C4-2B (cell line): ENCODE measurements at regions not wholly inside any gene's neighbourhood (a gene's known extent, or its start where the extent isn't known, plus 50 kb on each side); places are given as distances from the start of the nearest gene placed in this dataset.

Source experiments
- H3K27ac ChIP-seq: fragments of 450-650 bp; 2 replicates; pipeline ENCODE4 v1.5.1; 2017
- CTCF ChIP-seq: fragments of 450-650 bp; conservative IDR thresholded peaks from 2 replicates; pipeline ENCODE4 v1.5.1; 2017; ENCODE audit warnings: mild to moderate bottlenecking
- ZFX ChIP-seq: fragments of 450-650 bp; IDR thresholded peaks from 2 replicates; pipeline ENCODE4 v1.6.1; 2017

GRCh38 chr17:72212041-72212440 is 91.2 kb downstream of the SOX9 start:
- TF ChIP-seq ZFX (no peak), CTCF (no peak)

GRCh38 chr17:72215490-72215889 is 94.7 kb downstream of the SOX9 start:
- TF ChIP-seq ZFX (no peak), CTCF (no peak)
- H3K27ac ChIP-seq = no peak overlapping the region

More at GRCh38 chr17:72212041-72212440, 91.2 kb downstream of the SOX9 start:
- no peak overlapping the region for H3K27ac ChIP-seq

GRCh38 chr17:72215928-72216327 is 95.1 kb downstream of the SOX9 start:
- H3K27ac ChIP-seq = no peak overlapping the region
- TF ChIP-seq ZFX (no peak), CTCF (no peak)

GRCh38 chr17:72219137-72219823 is 98.5 kb downstream of the SOX9 start:
- TF ChIP-seq CTCF (no peak), ZFX (no peak)

GRCh38 chr17:72219824-72220493 is 99.1 kb downstream of the SOX9 start:
- H3K27ac ChIP-seq = no peak overlapping the region
- TF ChIP-seq ZFX = no peak

More at GRCh38 chr17:72219137-72219823, 98.5 kb downstream of the SOX9 start:
- H3K27ac ChIP-seq = no peak overlapping the region

- H3K27ac ChIP-seq = no peak overlapping the region
- TF ChIP-seq ZFX (no peak), CTCF (no peak)
These were observed 102.0 kb downstream of the SOX9 start for GRCh38 chr17:72222661-72223380.

GRCh38 chr17:72223866-72224291 is 103.1 kb downstream of the SOX9 start:
- TF ChIP-seq CTCF (no peak), ZFX (no peak)

More at GRCh38 chr17:72223866-72224291, 103.1 kb downstream of the SOX9 start:
- H3K27ac ChIP-seq = no peak overlapping the region
